IgD-negative memory B cell (primary cell): ENCODE measurements at regions not wholly inside any gene's neighbourhood (a gene's known extent, or its start where the extent isn't known, plus 50 kb on each side); places are given as distances from the start of the nearest gene placed in this dataset.

Experiments
- H3K27ac Mint-ChIP-seq, 3 donors: one replicate each; pipeline ENCODE4 v1.8.0; 2020 to 2022; ENCODE audit warnings: mild to moderate bottlenecking in 3 of 3, mixed read lengths in 3 of 3, moderate library complexity in 1 of 3
- H3K27me3 Mint-ChIP-seq: one replicate; pipeline ENCODE4 v1.8.0; 2021; ENCODE audit warnings: mixed read lengths
- H3K36me3 Mint-ChIP-seq: one replicate; pipeline ENCODE4 v1.8.0; 2020; ENCODE audit warnings: mild to moderate bottlenecking, mixed read lengths
- H3K4me1 Mint-ChIP-seq, 3 donors: one replicate each; pipeline ENCODE4 v1.8.0; 2020 to 2022; ENCODE audit warnings: mixed read lengths in 3 of 3, mild to moderate bottlenecking in 1 of 3
- H3K4me3 Mint-ChIP-seq, 4 donors: one replicate each; pipeline ENCODE4 v1.8.0; 2020 to 2022; ENCODE audit warnings: mild to moderate bottlenecking in 4 of 4, mixed read lengths in 4 of 4, moderate library complexity in 3 of 4
- H3K9me3 Mint-ChIP-seq, 3 donors: one replicate each; pipeline ENCODE4 v1.8.0; 2020 to 2021; ENCODE audit warnings: mixed read lengths in 3 of 3, mild to moderate bottlenecking in 1 of 3

DNA sequence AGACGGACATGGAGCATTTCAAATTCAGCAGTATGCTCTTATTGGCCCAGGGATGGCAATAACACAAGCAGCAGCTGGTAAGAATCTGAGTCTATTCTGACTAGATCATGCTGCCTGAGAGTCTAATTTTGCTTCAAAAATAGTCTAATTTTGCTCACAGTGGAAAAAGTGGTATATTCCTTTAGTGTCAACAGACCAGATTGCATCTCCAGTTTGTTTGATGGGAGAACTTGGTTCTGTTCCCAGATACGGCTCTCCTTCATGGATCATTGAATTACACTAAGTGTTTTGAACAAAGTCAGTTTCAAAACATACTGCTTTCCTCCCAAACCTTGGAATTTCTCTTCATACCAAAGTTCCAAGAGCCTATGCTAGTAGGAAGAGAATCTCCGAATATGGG is 586.1 kb downstream of the RNF144B start:
- Mint-ChIP-seq H3K27ac (no peak overlapping the region), H3K36me3 (no peaks in the 10 kb centered on the region), H3K27me3 (no peaks in the 10 kb centered on the region), H3K4me3 (no peak overlapping the region), H3K4me1 (no peaks in the 10 kb centered on the region), H3K9me3 (peaks cover 2 to 9% (median 7%) of the 10 kb centered on the region in 3 donors)

GRCh38 chr6:18976091-18976490 is 588.9 kb downstream of the RNF144B start:
- no peaks in the 10 kb centered on the region for H3K27me3 Mint-ChIP-seq
- H3K4me1 Mint-ChIP-seq = no peaks in the 10 kb centered on the region
- H3K4me3 Mint-ChIP-seq = no peak overlapping the region
- no peaks in the 10 kb centered on the region for H3K36me3 Mint-ChIP-seq
- no peak overlapping the region for H3K27ac Mint-ChIP-seq
- peaks cover 0 to 5% (median 2%) of the 10 kb centered on the region in 3 donors for H3K9me3 Mint-ChIP-seq

DNA sequence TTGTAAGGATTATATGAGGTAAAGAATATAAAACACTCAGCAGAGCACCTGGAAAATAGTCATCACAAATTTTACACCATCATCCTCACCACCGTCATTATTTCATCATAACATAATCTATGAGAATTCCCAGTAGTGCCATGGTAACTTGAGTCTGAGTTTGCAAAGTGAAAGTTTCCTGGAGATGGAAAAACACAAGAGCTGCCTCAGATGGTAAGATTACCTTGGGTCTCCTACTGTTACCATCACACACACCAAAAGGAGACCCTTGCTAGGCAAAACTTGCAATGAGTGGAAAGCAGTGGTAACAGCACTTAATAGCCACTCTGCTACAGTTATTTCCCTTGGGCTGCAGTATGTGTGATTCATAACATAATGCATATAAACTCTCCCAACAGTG is 589.8 kb downstream of the RNF144B start:
- no peaks in the 10 kb centered on the region for H3K36me3 Mint-ChIP-seq
- no peaks in the 10 kb centered on the region for H3K27me3 Mint-ChIP-seq
- H3K4me3 Mint-ChIP-seq = no peak overlapping the region
- H3K27ac Mint-ChIP-seq = no peak overlapping the region
- no peaks in the 10 kb centered on the region for H3K4me1 Mint-ChIP-seq
- H3K9me3 Mint-ChIP-seq = peaks cover 0 to 5% (median 2%) of the 10 kb centered on the region in 3 donors

GRCh38 chr6:18978337-18979128 is 591.4 kb downstream of the RNF144B start:
- H3K27ac Mint-ChIP-seq = no peak overlapping the region
- H3K9me3 Mint-ChIP-seq = peaks cover 0 to 5% (median 2%) of the 10 kb centered on the region in 3 donors
- no peak overlapping the region for H3K4me3 Mint-ChIP-seq
- no peaks in the 10 kb centered on the region for H3K36me3 Mint-ChIP-seq
- H3K4me1 Mint-ChIP-seq = no peaks in the 10 kb centered on the region
- no peaks in the 10 kb centered on the region for H3K27me3 Mint-ChIP-seq

GRCh38 chr6:18985061-18985460 is 597.9 kb downstream of the RNF144B start:
- H3K36me3 Mint-ChIP-seq = no peaks in the 10 kb centered on the region
- H3K4me1 Mint-ChIP-seq = no peaks in the 10 kb centered on the region
- no peaks in the 10 kb centered on the region for H3K27me3 Mint-ChIP-seq
- H3K9me3 Mint-ChIP-seq = peaks cover 0 to 3% (median 0%) of the 10 kb centered on the region in 3 donors
- H3K27ac Mint-ChIP-seq = no peak overlapping the region
- H3K4me3 Mint-ChIP-seq = no peak overlapping the region

- Mint-ChIP-seq H3K4me3 (no peak overlapping the region), H3K9me3 (peaks cover 0 to 3% (median under 1%) of the 10 kb centered on the region in 3 donors), H3K4me1 (peaks cover 0 to 2% (median 0%) of the 10 kb centered on the region in 3 donors), H3K36me3 (no peaks in the 10 kb centered on the region), H3K27me3 (no peaks in the 10 kb centered on the region), H3K27ac (no peak overlapping the region)
Measured at GRCh38 chr6:18985996-18986395, 598.8 kb downstream of the RNF144B start.

DNA sequence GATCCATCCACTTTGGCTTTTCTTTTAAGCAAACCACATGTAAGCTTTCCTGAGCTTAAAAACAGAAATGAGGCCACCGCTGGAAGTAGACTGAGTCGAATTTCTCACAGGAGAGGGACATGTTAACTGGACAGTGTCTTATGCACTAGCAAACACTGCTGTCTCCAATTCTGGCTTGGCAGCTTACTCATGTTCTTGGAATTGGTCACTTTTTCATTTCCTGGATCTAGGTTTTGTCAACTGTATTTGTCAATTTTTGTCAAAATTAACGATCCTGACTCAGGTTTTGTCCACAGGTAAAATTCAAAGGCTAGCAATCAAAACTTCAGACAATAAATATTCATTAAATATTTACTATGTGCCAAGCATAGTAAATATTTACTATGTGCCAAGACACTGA is 601.5 kb downstream of the RNF144B start:
- Mint-ChIP-seq H3K36me3 (no peaks in the 10 kb centered on the region), H3K9me3 (peaks cover 0 to 7% (median 2%) of the 10 kb centered on the region in 3 donors), H3K27me3 (no peaks in the 10 kb centered on the region), H3K4me3 (no peak overlapping the region), H3K27ac (no peak overlapping the region), H3K4me1 (peaks cover 0 to 2% (median 0%) of the 10 kb centered on the region in 3 donors)

- no peak overlapping the region for H3K4me3 Mint-ChIP-seq
- H3K27me3 Mint-ChIP-seq = no peaks in the 10 kb centered on the region
- H3K9me3 Mint-ChIP-seq = peaks cover 1 to 7% (median 6%) of the 10 kb centered on the region in 3 donors
- H3K27ac Mint-ChIP-seq = no peak overlapping the region
- peaks cover 0 to 2% (median 0%) of the 10 kb centered on the region in 3 donors for H3K4me1 Mint-ChIP-seq
- H3K36me3 Mint-ChIP-seq = no peaks in the 10 kb centered on the region
Measured at GRCh38 chr6:18990059-18990978, 603.2 kb downstream of the RNF144B start.

DNA sequence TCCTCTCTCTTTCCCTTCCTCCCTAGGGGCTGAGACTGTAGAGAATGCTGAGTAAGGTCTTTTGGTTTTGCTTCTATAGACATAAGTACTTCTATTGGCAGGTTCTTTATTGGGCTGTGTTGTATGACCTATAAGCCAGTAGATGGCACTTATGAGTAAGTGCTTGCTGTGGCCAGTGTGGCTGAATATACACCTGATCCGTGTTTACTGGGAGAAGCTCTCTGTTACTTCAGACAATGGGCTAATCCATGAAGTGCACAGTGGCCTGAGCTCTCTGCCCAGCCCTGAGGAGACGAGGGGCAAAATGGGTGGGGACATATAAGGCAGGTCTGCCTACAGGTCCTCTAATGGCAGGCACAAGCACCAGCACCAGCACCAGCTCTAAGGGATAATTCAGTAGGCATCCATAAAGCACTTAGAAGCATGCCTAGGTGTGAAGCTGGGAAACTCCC is 610.3 kb downstream of the RNF144B start:
- H3K4me1 Mint-ChIP-seq = no peaks in the 10 kb centered on the region
- no peaks in the 10 kb centered on the region for H3K27me3 Mint-ChIP-seq
- H3K27ac Mint-ChIP-seq = no peak overlapping the region
- H3K9me3 Mint-ChIP-seq = peaks cover 0 to 7% (median 4%) of the 10 kb centered on the region in 3 donors
- no peak overlapping the region for H3K4me3 Mint-ChIP-seq
- peaks cover 3% of the 10 kb centered on the region for H3K36me3 Mint-ChIP-seq

GRCh38 chr6:19002976-19003560 is 615.9 kb downstream of the RNF144B start:
- Mint-ChIP-seq H3K36me3 (no peaks in the 10 kb centered on the region), H3K9me3 (peaks cover 0 to 2% (median 0%) of the 10 kb centered on the region in 3 donors), H3K27me3 (no peaks in the 10 kb centered on the region), H3K27ac (no peak overlapping the region), H3K4me1 (no peaks in the 10 kb centered on the region), H3K4me3 (no peak overlapping the region)

GRCh38 chr6:19004176-19004575 is 617.0 kb downstream of the RNF144B start:
- H3K9me3 Mint-ChIP-seq = peaks cover 0 to 2% (median 0%) of the 10 kb centered on the region in 3 donors
- H3K4me3 Mint-ChIP-seq = no peak overlapping the region
- no peaks in the 10 kb centered on the region for H3K27me3 Mint-ChIP-seq
- H3K27ac Mint-ChIP-seq = no peak overlapping the region
- no peaks in the 10 kb centered on the region for H3K4me1 Mint-ChIP-seq
- H3K36me3 Mint-ChIP-seq = no peaks in the 10 kb centered on the region

DNA sequence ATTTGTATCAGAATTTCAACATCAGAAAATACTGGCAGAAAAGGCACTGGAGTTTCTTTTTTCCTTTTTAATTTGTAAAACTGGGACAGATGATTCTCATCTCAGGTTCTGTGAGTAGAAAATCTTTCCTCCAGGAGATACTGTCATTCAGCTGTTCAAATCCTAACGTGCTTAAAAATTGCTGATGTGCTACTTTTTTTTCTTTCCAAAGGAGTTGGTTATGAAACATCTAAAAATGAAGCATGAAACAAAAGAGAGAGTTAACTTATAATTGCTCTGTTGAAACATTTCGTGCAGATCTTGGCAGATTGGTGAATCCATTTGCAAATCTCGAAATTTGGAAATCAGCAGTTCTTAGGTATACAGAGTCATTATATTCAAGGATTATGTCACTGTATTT is 622.6 kb downstream of the RNF144B start:
- H3K27me3 Mint-ChIP-seq = no peaks in the 10 kb centered on the region
- no peak overlapping the region for H3K4me3 Mint-ChIP-seq
- no peak overlapping the region for H3K27ac Mint-ChIP-seq
- H3K36me3 Mint-ChIP-seq = no peaks in the 10 kb centered on the region
- peaks cover 0 to 2% (median 0%) of the 10 kb centered on the region in 3 donors for H3K9me3 Mint-ChIP-seq
- H3K4me1 Mint-ChIP-seq = no peaks in the 10 kb centered on the region

GRCh38 chr6:19013026-19013705 is 626.0 kb downstream of the RNF144B start:
- H3K36me3 Mint-ChIP-seq = no peaks in the 10 kb centered on the region
- no peak overlapping the region for H3K4me3 Mint-ChIP-seq
- no peaks in the 10 kb centered on the region for H3K4me1 Mint-ChIP-seq
- H3K27me3 Mint-ChIP-seq = no peaks in the 10 kb centered on the region
- H3K27ac Mint-ChIP-seq = no peak overlapping the region
- H3K9me3 Mint-ChIP-seq = peaks cover 0 to 10% (median 2%) of the 10 kb centered on the region in 3 donors

GRCh38 chr6:19024737-19025136 is 637.6 kb downstream of the RNF144B start:
- peaks cover 0 to 2% (median 2%) of the 10 kb centered on the region in 3 donors for H3K9me3 Mint-ChIP-seq
- no peak overlapping the region for H3K4me3 Mint-ChIP-seq
- no peaks in the 10 kb centered on the region for H3K36me3 Mint-ChIP-seq
- H3K27ac Mint-ChIP-seq = no peak overlapping the region
- no peaks in the 10 kb centered on the region for H3K4me1 Mint-ChIP-seq
- no peaks in the 10 kb centered on the region for H3K27me3 Mint-ChIP-seq
